SKM-1 treated with dmso at 0.1 percent for 144 hours (cell line): ENCODE measurements at regions not wholly inside any gene's neighbourhood (a gene's known extent, or its start where the extent isn't known, plus 50 kb on each side); places are given as distances from the start of the nearest gene placed in this dataset.

Experiments used
- DNase-seq: peaks from one replicate; lab custom pipeline; 2025; ENCODE audit not compliant: unreplicated experiment; lab: John Stamatoyannopoulos, UW

GRCh38 chr9:6703898-6704639, 53.7 kb upstream of the KDM4C start:
- peak; percentile 70 for DNase-seq

- DNase-seq: no peak
These were observed 55.1 kb upstream of the KDM4C start for GRCh38 chr9:6702707-6703106.

GRCh38 chr9:6696178-6696577, 50.6 kb upstream of the GLDC start:
- DNase-seq: no peak

- no peak for DNase-seq
These were observed 49.7 kb upstream of the GLDC start for GRCh38 chr9:6695121-6695814.
